Daoy (cell line): ENCODE measurements at regions not wholly inside any gene's neighbourhood (a gene's known extent, or its start where the extent isn't known, plus 50 kb on each side); places are given as distances from the start of the nearest gene placed in this dataset.

Source experiments
- DNase-seq: peaks from one replicate; pipeline ENCODE4 v3.0.0-alpha.2; 2015; ENCODE audit warnings: low read depth

- DNase-seq, result no peak
Measured at GRCh38 chr1:29514361-29515169, 278.2 kb downstream of the PTPRU start.

- DNase-seq, result peak; percentile 82
Measured at GRCh38 chr1:29513357-29513756, 277.0 kb downstream of the PTPRU start.

DNA sequence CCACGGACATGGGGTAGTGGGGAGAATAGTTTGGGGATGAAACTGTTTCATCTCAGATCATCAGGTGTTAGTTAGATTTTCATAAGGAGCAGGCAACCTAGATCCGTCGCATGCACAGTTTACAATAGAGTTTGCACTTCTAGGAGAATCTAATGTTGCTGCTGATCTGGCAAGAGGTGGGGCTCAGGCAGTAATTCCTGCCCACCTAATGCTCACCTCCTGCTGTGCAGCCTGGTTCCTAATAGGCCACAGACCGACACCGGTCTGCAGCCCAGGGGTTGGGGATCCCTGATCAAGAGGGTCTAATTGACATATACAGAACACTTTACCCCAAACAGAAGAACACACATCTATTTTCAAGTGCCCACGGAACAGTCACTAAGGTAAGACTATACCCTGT is 275.1 kb downstream of the PTPRU start:
- DNase-seq, result no peak

- no peak for DNase-seq
Measured at GRCh38 chr1:29508458-29509107, 272.3 kb downstream of the PTPRU start.

GRCh38 chr1:29506678-29507225 is 270.4 kb downstream of the PTPRU start:
- no peak for DNase-seq

DNA sequence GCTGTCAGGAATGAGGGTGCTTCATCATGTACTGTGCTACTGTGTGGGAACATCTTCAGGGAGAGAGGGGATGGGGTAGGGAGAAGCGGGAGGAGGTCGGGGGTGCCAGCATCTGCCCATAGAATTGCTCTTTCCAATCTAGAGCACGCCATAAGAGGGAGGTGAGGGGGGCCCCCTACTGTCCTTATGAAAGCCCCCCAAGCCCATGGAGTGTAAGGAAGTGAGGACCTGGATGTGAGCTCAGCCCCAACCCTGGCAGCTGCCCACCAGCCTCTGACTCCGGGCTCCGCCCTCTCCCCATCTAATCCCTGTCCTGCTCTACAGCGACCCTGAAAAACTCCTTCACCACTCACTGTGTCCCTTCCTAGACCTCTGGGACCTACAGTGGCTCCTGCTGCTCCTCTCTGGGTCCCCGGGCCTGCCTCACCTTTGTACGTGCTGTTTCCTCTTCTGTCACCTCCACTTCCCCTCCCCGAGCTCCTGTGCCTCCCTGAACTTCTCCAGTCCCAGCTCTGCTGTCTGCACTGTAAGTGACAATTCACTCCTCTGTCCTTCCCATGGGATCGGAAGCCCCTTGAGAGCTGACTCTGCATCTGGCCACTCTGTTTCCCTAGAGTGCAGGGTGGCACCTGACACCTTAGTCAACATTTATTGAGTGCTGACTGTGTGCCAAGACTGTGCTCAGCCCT is 269.4 kb downstream of the PTPRU start:
- no peak for DNase-seq

DNA sequence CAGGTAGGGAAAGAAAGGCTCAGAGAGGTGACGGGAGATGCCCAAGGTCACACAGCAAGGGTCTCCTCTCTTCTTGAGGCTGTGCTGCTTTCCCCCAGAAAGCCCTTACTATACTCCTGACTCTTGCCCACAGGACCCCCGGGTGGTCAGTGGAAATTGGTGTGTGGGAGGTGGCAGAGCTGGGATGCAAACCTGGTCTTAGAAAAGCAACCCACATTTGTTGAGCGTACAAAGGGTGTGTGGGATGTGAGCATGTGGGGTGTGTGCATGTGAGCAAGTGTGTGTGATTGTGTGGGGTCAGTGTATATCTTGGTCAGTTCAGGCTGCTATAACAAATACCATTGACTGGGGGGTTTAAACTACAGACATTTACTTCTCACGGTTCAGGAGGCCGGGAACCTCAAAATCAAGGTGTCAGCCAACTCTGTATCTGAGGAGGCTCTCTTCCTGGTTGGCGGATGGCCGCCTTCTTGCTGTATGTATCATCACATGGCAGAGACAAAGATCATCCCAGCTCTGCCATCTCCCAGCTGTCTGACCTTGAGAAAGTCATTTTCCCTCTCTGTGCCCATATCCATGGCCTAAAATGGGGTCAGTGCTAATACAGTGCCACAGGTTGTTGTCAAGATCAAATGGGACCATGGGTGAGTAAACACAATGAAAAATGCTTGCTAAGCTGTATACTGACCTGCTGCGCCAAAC is 268.5 kb downstream of the PTPRU start:
- no peak for DNase-seq

- DNase-seq, result no peak
Measured at GRCh38 chr1:29504196-29504595, 267.9 kb downstream of the PTPRU start.

- no peak for DNase-seq
Measured at GRCh38 chr1:29502911-29503840, 266.9 kb downstream of the PTPRU start.

DNA sequence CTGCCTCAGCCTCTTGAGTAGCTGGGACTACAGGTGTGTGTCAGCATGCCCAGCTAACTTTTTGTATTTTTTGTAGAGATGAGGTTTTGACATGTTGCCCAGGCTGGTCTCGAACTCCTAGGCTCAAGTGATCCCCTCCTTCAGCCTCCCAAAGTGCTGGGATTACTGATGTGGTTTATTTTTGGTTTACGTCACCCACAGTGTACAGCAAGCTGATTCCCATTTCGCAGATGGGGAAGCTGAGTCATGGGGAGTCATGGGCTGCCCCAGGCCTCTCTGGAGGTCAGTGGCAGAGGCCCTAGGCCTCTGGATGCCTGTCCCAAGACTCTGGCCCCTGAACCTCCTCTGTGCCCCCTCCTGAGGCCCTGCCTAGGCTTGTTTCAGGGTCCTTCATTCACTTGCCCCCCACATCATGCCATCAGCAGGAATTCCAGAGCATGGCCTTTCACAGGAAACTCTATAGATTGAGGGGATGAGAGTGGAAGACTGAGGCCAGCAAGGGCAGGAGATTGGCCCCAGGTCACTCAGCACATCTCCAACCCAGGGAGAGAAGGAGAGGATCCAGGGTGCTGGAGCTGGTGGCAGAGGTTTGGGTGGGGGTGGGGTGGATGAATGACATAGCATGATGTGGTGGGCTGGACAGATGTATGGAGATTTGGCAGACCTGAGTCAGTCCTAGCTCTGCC is 266.0 kb downstream of the PTPRU start:
- no peak for DNase-seq

- DNase-seq, result no peak
Measured at GRCh38 chr1:29501227-29501976, 265.1 kb downstream of the PTPRU start.

GRCh38 chr1:29500651-29501050 is 264.3 kb downstream of the PTPRU start:
- no peak for DNase-seq

GRCh38 chr1:29500041-29500440 is 263.7 kb downstream of the PTPRU start:
- DNase-seq, result no peak

DNA sequence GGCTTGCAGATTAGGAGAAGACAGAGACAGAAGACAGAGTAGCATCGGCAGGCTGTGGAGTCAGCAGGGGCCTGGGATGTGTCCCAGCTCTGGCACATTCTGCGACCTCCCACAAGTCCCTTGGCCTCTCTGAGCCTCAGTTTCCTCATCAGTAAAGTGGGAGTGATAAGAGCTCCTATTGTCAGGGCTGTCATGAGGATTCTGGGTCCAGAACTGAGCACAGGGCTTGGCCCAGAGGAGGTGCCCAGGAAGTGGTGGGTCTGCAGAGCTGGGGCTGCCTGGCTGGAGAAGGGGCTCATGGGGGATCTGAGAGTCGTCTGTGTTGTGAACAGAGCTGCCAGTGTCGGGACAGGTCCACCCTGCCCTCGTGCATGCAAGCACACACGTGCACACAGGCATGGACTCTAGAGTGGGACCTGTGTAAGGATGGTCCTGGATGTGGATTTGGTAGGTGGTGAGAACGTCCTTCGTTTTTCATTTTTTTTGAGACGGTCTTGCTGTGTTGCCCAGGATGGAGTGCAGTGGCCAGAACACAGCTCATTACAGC is 262.9 kb downstream of the PTPRU start:
- no peak for DNase-seq

GRCh38 chr1:29498126-29499103 is 262.1 kb downstream of the PTPRU start:
- DNase-seq, result peak; percentile 73

- no peak for DNase-seq
Measured at GRCh38 chr1:29497395-29498125, 261.2 kb downstream of the PTPRU start.

DNA sequence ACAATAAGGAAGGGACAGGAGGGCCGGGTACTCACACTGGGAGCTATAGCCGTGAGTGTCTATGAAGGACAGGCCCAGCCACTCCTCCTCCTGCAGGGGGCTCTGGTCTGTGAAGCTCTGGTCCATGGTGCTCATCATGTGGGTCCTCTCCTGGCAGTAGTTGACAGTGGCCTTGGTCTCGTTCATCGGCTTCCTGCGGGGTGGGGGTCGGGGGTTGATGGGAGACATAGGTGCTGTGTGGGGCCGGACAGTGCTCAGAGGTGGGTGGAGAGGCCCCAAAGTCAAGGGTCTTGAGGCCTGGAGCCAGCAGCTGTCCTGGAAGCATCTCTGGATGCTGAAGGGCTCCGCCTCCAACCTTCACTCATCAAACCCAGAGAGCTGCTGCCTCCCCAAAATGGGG is 260.4 kb downstream of the PTPRU start:
- no peak for DNase-seq
